HG02678 (cell line): ENCODE measurements at regions not wholly inside any gene's neighbourhood (a gene's known extent, or its start where the extent isn't known, plus 50 kb on each side); places are given as distances from the start of the nearest gene placed in this dataset.
"Not testable (repeated sequence)": the region's sequence is repeated elsewhere in the genome, so short reads cannot be mapped to it uniquely, and the experiment has no call there.

Experiments
- ATAC-seq: cut with Tn5 transposase; IDR thresholded peaks from one replicate; pipeline ENCODE4 v1.9.1; 2021; ENCODE audit warnings: mild to moderate bottlenecking, moderate library complexity; ENCODE audit not compliant: unreplicated experiment

- ATAC-seq = no peak
These were observed 455.2 kb downstream of the PTPRU start for GRCh38 chr1:29691499-29691898.

- ATAC-seq = no peak
These were observed 453.8 kb downstream of the PTPRU start for GRCh38 chr1:29690156-29690555.

GRCh38 chr1:29689372-29690030 is 453.2 kb downstream of the PTPRU start:
- ATAC-seq = no peak

GRCh38 chr1:29688471-29689365 is 452.4 kb downstream of the PTPRU start:
- no peak for ATAC-seq

GRCh38 chr1:29687601-29688244 is 451.4 kb downstream of the PTPRU start:
- no peak for ATAC-seq

- ATAC-seq = no peak
These were observed 450.8 kb downstream of the PTPRU start for GRCh38 chr1:29687166-29687565.

- no peak for ATAC-seq
These were observed 449.9 kb downstream of the PTPRU start for GRCh38 chr1:29686012-29686930.

- no peak for ATAC-seq
These were observed 449.1 kb downstream of the PTPRU start for GRCh38 chr1:29685387-29685786.

GRCh38 chr1:29684141-29684540 is 447.8 kb downstream of the PTPRU start:
- ATAC-seq = no peak

- no peak for ATAC-seq
These were observed 447.1 kb downstream of the PTPRU start for GRCh38 chr1:29683472-29683871.

GRCh38 chr1:29682919-29683295 is 446.6 kb downstream of the PTPRU start:
- ATAC-seq = no peak

- no peak for ATAC-seq
These were observed 446.0 kb downstream of the PTPRU start for GRCh38 chr1:29682171-29682918.

GRCh38 chr1:29681416-29681815 is 445.1 kb downstream of the PTPRU start:
- ATAC-seq = not testable (repeated sequence)

- ATAC-seq = no peak
These were observed 443.7 kb downstream of the PTPRU start for GRCh38 chr1:29679828-29680558.

GRCh38 chr1:29679316-29679715 is 443.0 kb downstream of the PTPRU start:
- ATAC-seq = no peak

GRCh38 chr1:29677028-29678024 is 441.0 kb downstream of the PTPRU start:
- ATAC-seq = no peak

GRCh38 chr1:29676496-29676895 is 440.2 kb downstream of the PTPRU start:
- ATAC-seq = no peak
